Neural progenitor cell (in vitro differentiated cells): ENCODE measurements at regions not wholly inside any gene's neighbourhood (a gene's known extent, or its start where the extent isn't known, plus 50 kb on each side); places are given as distances from the start of the nearest gene placed in this dataset.

ENCODE experiments used
- EZH2 ChIP-seq: fragments of 200-600 bp; sonication (generic); IDR thresholded peaks from 2 replicates; pipeline ENCODE4 v1.6.1; 2017; ENCODE audit warnings: antibody characterized with exemption, mild to moderate bottlenecking, moderate library complexity
- EZH2phosphoT487 ChIP-seq: fragments of 200-600 bp; sonication (generic); IDR thresholded peaks from 2 replicates; pipeline ENCODE4 v1.6.1; 2017; ENCODE audit warnings: antibody characterized with exemption
- TF ChIP-seq, protein P1 (sequence below): fragments of 200-600 bp; sonication (generic); IDR thresholded peaks from 2 replicates; pipeline ENCODE4 v1.5.1; 2017; ENCODE audit warnings: antibody characterized with exemption, mild to moderate bottlenecking

DNA sequence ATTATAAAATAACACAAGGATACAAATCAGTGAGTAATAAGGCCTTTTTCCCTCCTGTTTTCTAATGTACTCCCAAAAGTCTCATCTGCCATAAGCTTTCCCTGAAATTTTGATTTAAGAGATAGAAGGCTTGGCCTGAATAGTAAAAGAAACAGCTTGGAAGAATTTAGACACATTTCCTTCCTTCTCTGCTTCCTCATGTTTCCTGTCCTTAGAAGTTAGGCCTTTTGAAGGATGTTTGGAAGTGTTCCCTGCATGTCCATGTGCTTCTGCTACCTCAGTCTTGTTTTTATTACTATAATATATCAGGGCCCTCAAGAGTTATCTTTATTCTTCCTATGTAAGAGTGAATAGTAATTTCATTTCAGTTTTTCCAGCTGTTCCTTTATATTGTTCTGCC is 242.7 kb downstream of the DEPDC1B start:
- TF ChIP-seq, protein P1, sequence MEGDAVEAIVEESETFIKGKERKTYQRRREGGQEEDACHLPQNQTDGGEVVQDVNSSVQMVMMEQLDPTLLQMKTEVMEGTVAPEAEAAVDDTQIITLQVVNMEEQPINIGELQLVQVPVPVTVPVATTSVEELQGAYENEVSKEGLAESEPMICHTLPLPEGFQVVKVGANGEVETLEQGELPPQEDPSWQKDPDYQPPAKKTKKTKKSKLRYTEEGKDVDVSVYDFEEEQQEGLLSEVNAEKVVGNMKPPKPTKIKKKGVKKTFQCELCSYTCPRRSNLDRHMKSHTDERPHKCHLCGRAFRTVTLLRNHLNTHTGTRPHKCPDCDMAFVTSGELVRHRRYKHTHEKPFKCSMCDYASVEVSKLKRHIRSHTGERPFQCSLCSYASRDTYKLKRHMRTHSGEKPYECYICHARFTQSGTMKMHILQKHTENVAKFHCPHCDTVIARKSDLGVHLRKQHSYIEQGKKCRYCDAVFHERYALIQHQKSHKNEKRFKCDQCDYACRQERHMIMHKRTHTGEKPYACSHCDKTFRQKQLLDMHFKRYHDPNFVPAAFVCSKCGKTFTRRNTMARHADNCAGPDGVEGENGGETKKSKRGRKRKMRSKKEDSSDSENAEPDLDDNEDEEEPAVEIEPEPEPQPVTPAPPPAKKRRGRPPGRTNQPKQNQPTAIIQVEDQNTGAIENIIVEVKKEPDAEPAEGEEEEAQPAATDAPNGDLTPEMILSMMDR: no peak
- TF ChIP-seq EZH2 (no peak), EZH2phosphoT487 (no peak)
